Omental fat pad (tissue), 3 donors: ENCODE measurements at regions not wholly inside any gene's neighbourhood (a gene's known extent, or its start where the extent isn't known, plus 50 kb on each side); places are given as distances from the start of the nearest gene placed in this dataset.

Experiments
- ATAC-seq: fragments of 150-250 bp; one replicate; pipeline ENCODE4 v1.9.1; 2016; ENCODE audit warnings: mild to moderate bottlenecking, moderate library complexity; ENCODE audit not compliant: low FRiP score
- DNase-seq: peaks from one replicate; pipeline ENCODE4 v3.0.0-alpha.2; 2019; ENCODE audit warnings: low spot score
- CTCF ChIP-seq, 3 donors: fragments of 450-650 bp; IDR thresholded peaks; one replicate each; pipeline ENCODE4 v1.5.1; 2016 to 2017; ENCODE audit warnings: antibody characterized with exemption in 3 of 3, mild to moderate bottlenecking in 3 of 3, moderate library complexity in 2 of 3

- DNase-seq = no peak
- TF ChIP-seq CTCF (IDR thresholded peaks at IDR 0.05) = no peak
- no peak for ATAC-seq
Observed at GRCh38 chr6:169854813-169855212, 103.4 kb downstream of the ERMARD start.

GRCh38 chr6:169854083-169854725 lies 102.8 kb downstream of the ERMARD start:
- no peak for DNase-seq

GRCh38 chr6:169853196-169854082 lies 102.0 kb downstream of the ERMARD start:
- ATAC-seq (no peak), DNase-seq (no peak)
- no peak for TF ChIP-seq CTCF (IDR thresholded peaks at IDR 0.05)

More at GRCh38 chr6:169854083-169854725, 102.8 kb downstream of the ERMARD start:
- no peak for TF ChIP-seq CTCF (IDR thresholded peaks at IDR 0.05)
- ATAC-seq = no peak

GRCh38 chr6:169852504-169853195 lies 101.2 kb downstream of the ERMARD start:
- ATAC-seq (no peak), DNase-seq (no peak)
- TF ChIP-seq CTCF (IDR thresholded peaks at IDR 0.05) = no peak

GRCh38 chr6:169851641-169852503 lies 100.5 kb downstream of the ERMARD start:
- ATAC-seq (no peak), DNase-seq (no peak)
- no peak for TF ChIP-seq CTCF (IDR thresholded peaks at IDR 0.05)

- DNase-seq (no peak), ATAC-seq (no peak)
- TF ChIP-seq CTCF (IDR thresholded peaks at IDR 0.05) = no peak
Observed at GRCh38 chr6:169850746-169851145, 99.3 kb downstream of the ERMARD start.
